22Rv1 (cell line): ENCODE measurements at regions not wholly inside any gene's neighbourhood (a gene's known extent, or its start where the extent isn't known, plus 50 kb on each side); places are given as distances from the start of the nearest gene placed in this dataset.

Experiments
- H3K27ac ChIP-seq: fragments of 450-650 bp; 2 replicates; pipeline ENCODE4 v1.5.1; 2017
- ZFX ChIP-seq: fragments of 450-650 bp; IDR thresholded peaks from 2 replicates; pipeline ENCODE4 v1.6.1; 2017; ENCODE audit warnings: antibody characterized with exemption, borderline replicate concordance
- TF ChIP-seq, protein P1 (sequence below): fragments of 450-650 bp; IDR thresholded peaks from 2 replicates; pipeline ENCODE4 v1.5.1; 2017; ENCODE audit warnings: mild to moderate bottlenecking

DNA sequence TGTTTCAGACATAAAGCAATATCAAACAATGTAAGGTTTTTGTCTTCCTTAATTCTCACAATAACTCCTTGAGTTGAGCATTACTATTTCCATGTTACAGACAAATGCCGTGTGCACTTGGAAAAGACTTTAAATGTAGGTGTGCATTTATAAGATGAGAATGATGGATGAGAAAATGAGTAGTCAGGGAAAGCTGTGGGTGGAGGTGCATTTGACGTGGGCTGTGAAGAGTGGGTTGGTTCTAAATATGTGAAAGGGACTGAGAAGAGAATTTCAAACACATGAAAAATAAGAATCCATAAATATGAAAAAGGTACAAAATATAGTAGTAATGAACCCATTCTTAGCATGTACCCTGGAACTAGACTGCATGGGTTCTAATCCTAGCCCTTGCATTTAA is 171.6 kb upstream of the PPP2R2B start:
- H3K27ac ChIP-seq, result no peak overlapping the region
- TF ChIP-seq, protein P1, sequence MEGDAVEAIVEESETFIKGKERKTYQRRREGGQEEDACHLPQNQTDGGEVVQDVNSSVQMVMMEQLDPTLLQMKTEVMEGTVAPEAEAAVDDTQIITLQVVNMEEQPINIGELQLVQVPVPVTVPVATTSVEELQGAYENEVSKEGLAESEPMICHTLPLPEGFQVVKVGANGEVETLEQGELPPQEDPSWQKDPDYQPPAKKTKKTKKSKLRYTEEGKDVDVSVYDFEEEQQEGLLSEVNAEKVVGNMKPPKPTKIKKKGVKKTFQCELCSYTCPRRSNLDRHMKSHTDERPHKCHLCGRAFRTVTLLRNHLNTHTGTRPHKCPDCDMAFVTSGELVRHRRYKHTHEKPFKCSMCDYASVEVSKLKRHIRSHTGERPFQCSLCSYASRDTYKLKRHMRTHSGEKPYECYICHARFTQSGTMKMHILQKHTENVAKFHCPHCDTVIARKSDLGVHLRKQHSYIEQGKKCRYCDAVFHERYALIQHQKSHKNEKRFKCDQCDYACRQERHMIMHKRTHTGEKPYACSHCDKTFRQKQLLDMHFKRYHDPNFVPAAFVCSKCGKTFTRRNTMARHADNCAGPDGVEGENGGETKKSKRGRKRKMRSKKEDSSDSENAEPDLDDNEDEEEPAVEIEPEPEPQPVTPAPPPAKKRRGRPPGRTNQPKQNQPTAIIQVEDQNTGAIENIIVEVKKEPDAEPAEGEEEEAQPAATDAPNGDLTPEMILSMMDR, result no peak
- no peak for TF ChIP-seq ZFX

DNA sequence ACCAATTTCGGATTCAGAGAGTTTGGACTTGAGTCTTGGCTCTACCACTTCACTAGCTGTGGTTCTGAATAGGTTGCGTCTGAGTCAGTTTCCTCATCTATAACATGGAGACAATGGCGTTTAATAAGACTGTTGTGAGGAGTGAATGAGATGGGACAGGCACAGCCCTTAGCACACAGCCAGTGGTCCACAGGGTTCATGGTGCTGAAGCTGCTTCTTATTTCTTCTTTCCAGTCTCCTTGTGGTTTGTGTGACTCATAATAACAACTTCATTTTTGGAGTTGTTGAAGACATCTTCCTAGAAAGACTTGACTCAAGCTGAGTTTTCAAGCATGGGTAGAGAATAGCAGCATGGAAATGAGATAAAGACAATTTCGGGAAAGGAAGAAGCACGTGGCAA is 172.6 kb upstream of the PPP2R2B start:
- TF ChIP-seq ZFX, result no peak
- TF ChIP-seq, protein P1, result no peak
- H3K27ac ChIP-seq, result no peak overlapping the region

DNA sequence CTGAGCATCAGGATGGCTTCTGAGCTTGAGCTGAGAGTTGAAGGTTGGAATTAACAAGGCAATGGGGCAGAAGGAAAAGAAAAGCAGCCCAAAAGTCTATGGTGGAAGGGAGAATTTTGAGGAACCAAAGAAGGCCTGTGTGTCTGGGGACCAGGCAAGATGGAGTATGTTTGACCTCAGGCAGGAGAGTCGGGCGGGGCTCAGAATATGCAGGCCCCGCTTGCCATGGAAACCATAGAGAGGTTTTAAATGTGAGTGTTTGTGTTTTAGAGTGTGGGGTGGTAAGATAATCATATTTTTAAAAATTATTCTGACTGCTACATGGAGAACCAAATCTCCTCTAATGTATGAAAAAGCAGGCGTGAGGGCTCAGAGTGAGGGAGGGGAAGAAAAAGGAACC is 174.0 kb upstream of the PPP2R2B start:
- H3K27ac ChIP-seq, result no peak overlapping the region
- TF ChIP-seq ZFX, result no peak
- TF ChIP-seq, protein P1, result no peak

DNA sequence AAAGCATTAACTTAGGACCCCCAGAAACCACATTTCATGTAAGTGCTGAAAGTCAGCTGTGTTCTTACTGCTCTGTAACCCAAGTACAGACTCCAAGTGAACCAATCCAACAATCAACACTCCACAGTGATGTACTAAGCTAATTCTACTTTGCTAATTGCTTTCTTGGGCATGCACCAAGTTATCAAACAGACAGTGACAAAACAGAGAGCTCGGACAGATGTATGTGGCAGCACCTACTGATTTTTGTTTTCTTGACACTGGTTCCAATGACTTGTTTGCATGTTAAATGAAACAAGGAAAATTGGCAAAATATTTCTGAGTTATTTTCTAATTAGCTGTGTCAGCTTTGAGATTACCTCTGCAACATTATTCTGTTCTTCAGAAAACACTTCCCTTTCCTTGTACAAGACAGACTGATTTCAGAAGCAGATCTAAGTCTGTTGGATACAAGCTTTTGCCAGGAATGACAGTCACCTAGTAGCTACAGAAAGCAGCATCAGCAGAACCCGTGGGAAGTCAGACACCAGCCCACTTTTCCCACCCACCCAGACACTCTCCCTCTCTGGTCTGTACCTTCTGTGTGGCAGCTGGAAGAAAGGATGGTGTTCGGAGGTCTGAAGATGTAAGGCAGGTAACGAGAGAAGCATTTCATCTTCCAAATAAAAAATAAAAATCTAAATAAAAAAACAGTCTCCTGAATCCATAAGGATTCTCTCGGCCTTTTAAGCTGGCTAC is 176.7 kb upstream of the PPP2R2B start:
- no peak overlapping the region for H3K27ac ChIP-seq
- TF ChIP-seq ZFX, result no peak
- TF ChIP-seq, protein P1, result no peak

DNA sequence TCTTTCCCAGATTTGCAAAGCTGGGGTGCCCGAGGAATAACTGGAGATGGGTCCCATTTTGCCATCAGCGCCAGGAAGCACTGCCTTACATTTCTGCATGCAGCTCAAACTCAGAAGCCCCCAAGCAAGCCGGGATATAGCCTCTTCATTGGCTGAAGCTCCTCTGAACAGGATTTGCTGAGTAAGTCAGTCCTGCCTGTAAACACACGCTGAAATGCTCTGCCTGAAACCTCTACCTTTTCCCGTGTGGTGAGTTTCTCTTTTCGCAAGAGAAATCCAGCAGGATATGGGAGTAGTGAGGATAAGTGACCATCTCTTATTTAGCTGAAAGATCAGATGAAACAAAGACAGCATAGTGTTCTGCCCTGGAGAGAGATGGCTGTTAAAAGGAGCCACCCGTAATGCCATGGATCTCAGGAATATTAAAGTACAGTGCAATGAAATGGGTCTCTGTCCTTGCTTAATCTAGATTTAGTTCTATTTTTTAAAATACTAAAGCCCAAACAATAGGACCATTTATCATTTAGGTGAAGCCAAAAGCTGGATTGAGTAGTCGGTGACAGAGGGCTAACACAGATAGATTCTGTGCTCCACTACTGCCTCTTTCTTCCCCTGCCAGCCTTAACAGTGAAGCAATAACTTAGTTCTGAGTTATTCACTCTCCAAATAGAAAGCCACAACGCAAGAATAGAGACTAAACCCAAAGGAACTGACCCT is 177.5 kb upstream of the PPP2R2B start:
- no peak overlapping the region for H3K27ac ChIP-seq
- TF ChIP-seq, protein P1, result no peak
- TF ChIP-seq ZFX, result no peak

DNA sequence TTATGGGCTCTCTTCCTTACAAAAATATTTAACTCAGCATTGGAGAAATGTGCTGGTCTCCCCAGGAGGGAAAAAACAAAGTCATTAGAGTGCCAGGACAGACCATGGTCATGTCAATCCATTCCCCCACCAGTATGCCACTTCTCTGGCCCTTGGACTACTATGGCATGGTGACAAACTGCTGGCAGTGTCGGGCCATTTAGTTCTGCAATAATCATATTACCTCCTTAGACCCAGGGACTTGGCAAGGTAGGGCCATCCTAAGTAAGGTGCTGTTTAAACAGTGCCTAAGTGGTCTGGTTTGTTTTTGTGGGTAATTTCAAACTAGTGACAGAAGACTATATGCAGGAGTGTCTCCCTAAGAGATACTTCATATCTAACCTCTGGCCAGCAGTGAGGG is 177.8 kb upstream of the STK32A start:
- no peak for TF ChIP-seq ZFX
- TF ChIP-seq, protein P1, result no peak
- no peak overlapping the region for H3K27ac ChIP-seq

DNA sequence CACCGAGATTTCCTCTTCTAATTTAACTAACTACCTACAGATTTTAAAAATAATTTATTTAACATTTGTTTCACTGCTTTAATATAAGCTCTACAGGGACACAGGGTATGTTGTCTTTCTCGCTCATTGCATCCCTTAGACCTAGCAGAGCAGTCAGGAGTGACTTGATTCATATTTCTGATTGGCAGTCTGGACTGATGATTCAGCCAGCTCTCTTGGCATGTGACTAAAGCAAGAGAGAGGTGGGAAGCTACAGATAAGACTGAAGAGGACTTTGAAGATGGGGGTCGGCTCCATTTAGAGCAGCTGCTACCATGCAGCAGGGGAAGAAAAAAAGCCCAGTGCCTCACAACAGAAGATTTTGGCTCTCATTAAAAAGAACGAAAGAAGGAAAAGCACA is 173.4 kb upstream of the STK32A start:
- H3K27ac ChIP-seq, result no peak overlapping the region
- TF ChIP-seq, protein P1, result no peak
- no peak for TF ChIP-seq ZFX
